RWPE2 (cell line): ENCODE measurements at regions not wholly inside any gene's neighbourhood (a gene's known extent, or its start where the extent isn't known, plus 50 kb on each side); places are given as distances from the start of the nearest gene placed in this dataset.

Experiments used
- ATAC-seq: fragments of 200-7000 bp; cut with Tn5 transposase; 3 replicates; pipeline ENCODE4 v1.9.1; 2021; ENCODE audit warnings: low read depth
- DNase-seq: peaks from one replicate; pipeline ENCODE4 v3.0.0-alpha.2; 2020; ENCODE audit warnings: low spot score
- H3K27ac ChIP-seq: fragments of 450-650 bp; 2 replicates; pipeline ENCODE4 v1.5.1; 2017; ENCODE audit warnings: mild to moderate bottlenecking; ENCODE audit not compliant: poor library complexity, severe bottlenecking
- H3K27me3 ChIP-seq: fragments of 250-450 bp; sonication (Bioruptor Pico); 2 replicates; pipeline ENCODE4 v1.5.1; 2021; ENCODE audit warnings: mild to moderate bottlenecking, moderate library complexity; ENCODE audit not compliant: insufficient read depth, poor library complexity, severe bottlenecking
- H3K36me3 ChIP-seq: fragments of 250-450 bp; sonication (Bioruptor Pico); 2 replicates; pipeline ENCODE4 v1.5.1; 2020; ENCODE audit warnings: low read depth, mild to moderate bottlenecking, moderate library complexity
- H3K4me1 ChIP-seq: fragments of 250-450 bp; sonication (Bioruptor Pico); 2 replicates; pipeline ENCODE4 v1.5.1; 2021; ENCODE audit warnings: mild to moderate bottlenecking, moderate library complexity; ENCODE audit not compliant: insufficient read depth, poor library complexity, severe bottlenecking
- H3K4me3 ChIP-seq: fragments of 250-450 bp; sonication (Bioruptor Pico); 2 replicates; pipeline ENCODE4 v1.5.1; 2021; ENCODE audit warnings: mild to moderate bottlenecking, moderate library complexity; ENCODE audit not compliant: severe bottlenecking
- H3K9me3 ChIP-seq: fragments of 250-450 bp; sonication (Bioruptor Pico); 2 replicates; pipeline ENCODE4 v1.5.1; 2021; ENCODE audit warnings: mild to moderate bottlenecking, moderate library complexity; ENCODE audit not compliant: severe bottlenecking
- CTCF ChIP-seq: fragments of 450-650 bp; IDR thresholded peaks from one replicate; pipeline ENCODE4 v1.5.1; 2017; ENCODE audit warnings: mild to moderate bottlenecking, moderate library complexity; ENCODE audit not compliant: poor library complexity, severe bottlenecking

- DNase-seq (no peak), ATAC-seq (no peak)
- no peak overlapping the region for H3K4me3 ChIP-seq
- H3K4me1 ChIP-seq: no peaks in the 10 kb centered on the region
- H3K36me3 ChIP-seq: no peaks in the 10 kb centered on the region
- no peak for TF ChIP-seq CTCF
- H3K9me3 ChIP-seq: no peaks in the 10 kb centered on the region
- no peaks in the 10 kb centered on the region for H3K27me3 ChIP-seq
- H3K27ac ChIP-seq: no peak overlapping the region
These were observed 561.1 kb upstream of the MEF2C start for GRCh38 chr5:89444088-89444487.

GRCh38 chr5:89443508-89443907 lies 560.5 kb upstream of the MEF2C start:
- Histone ChIP-seq H3K9me3 (no peaks in the 10 kb centered on the region), H3K4me1 (no peaks in the 10 kb centered on the region), H3K27me3 (no peaks in the 10 kb centered on the region), H3K4me3 (no peak overlapping the region), H3K27ac (no peak overlapping the region), H3K36me3 (no peaks in the 10 kb centered on the region)
- ATAC-seq (no peak), DNase-seq (no peak)
- TF ChIP-seq CTCF: no peak

- H3K4me1 ChIP-seq: no peaks in the 10 kb centered on the region
- no peaks in the 10 kb centered on the region for H3K36me3 ChIP-seq
- no peaks in the 10 kb centered on the region for H3K27me3 ChIP-seq
- no peak overlapping the region for H3K4me3 ChIP-seq
- no peak for TF ChIP-seq CTCF
- no peaks in the 10 kb centered on the region for H3K9me3 ChIP-seq
- H3K27ac ChIP-seq: no peak overlapping the region
- ATAC-seq (no peak), DNase-seq (no peak)
These were observed 559.0 kb upstream of the MEF2C start for GRCh38 chr5:89441965-89442364.

- no peak for ATAC-seq
These were observed 557.7 kb upstream of the MEF2C start for GRCh38 chr5:89440670-89441069.

More at GRCh38 chr5:89440670-89441069, 557.7 kb upstream of the MEF2C start:
- H3K4me1 ChIP-seq: no peaks in the 10 kb centered on the region
- no peak for DNase-seq
- no peaks in the 10 kb centered on the region for H3K27me3 ChIP-seq
- H3K36me3 ChIP-seq: no peaks in the 10 kb centered on the region
- H3K27ac ChIP-seq: no peak overlapping the region
- no peak for TF ChIP-seq CTCF
- no peaks in the 10 kb centered on the region for H3K9me3 ChIP-seq
- no peak overlapping the region for H3K4me3 ChIP-seq
